B cell (primary cell): ENCODE measurements at regions not wholly inside any gene's neighbourhood (a gene's known extent, or its start where the extent isn't known, plus 50 kb on each side); places are given as distances from the start of the nearest gene placed in this dataset.

Experiments
- ATAC-seq: fragments of 200-7000 bp; cut with Tn5 transposase; one replicate; pipeline ENCODE4 v1.10.0; 2021; ENCODE audit warnings: low read depth, mild to moderate bottlenecking, moderate number of reproducible peaks, moderate library complexity
- CTCF ChIA-PET: fragments of 350-600 bp; sonication (Branson Sonifier 250); formaldehyde crosslinking; loops from one replicate; lab custom pipeline; 2021; ENCODE audit warnings: antibody characterized with exemption, inconsistent platforms; lab: Charles Lee
- POLR2A ChIA-PET: fragments of 350-600 bp; sonication (Branson Sonifier 250); formaldehyde crosslinking; loops from one replicate; lab custom pipeline; 2021; ENCODE audit warnings: antibody characterized with exemption; lab: Charles Lee
- DNase-seq: peaks from one replicate; pipeline ENCODE4 v3.0.0; 2013
- H2AFZ ChIP-seq: 2 replicates; pipeline ENCODE4 v1.6.1; 2012; ENCODE audit warnings: mild to moderate bottlenecking, low read depth, low read length; ENCODE audit not compliant: insufficient read depth, poor library complexity, severe bottlenecking
- H3K27ac ChIP-seq, 2 donors: 1 replicate in 1 of 2; 2 replicates in 1 of 2; pipeline ENCODE4 v1.5.1; 2012 to 2013; ENCODE audit warnings: low read length in 2 of 2, mild to moderate bottlenecking in 2 of 2, moderate library complexity in 1 of 2
- H3K27me3 ChIP-seq, 4 experiments: fragments of 200-600 bp in 1 of 4; sonication (generic) in 1 of 4; replicated peaks in 1 of 4; 1 replicate in 2 of 4; 2 replicates in 2 of 4; pipeline versions ENCODE4 v1.6.1 to v1.7.0; 2013 to 2016; ENCODE audit warnings: low read length in 3 of 4, mild to moderate bottlenecking in 2 of 4, mixed read lengths in 1 of 4, moderate library complexity in 1 of 4; ENCODE audit not compliant: insufficient read depth in 4 of 4, control insufficient read depth in 3 of 4; ENCODE audit errors: control extremely low read depth in 1 of 4
- H3K36me3 ChIP-seq, 2 experiments: replicated peaks in 1 of 2; 1 replicate in 1 of 2; 2 replicates in 1 of 2; pipeline versions ENCODE4 v1.6.1 to v1.7.1; 2013; ENCODE audit warnings: low read length in 1 of 2; ENCODE audit not compliant: insufficient read depth in 2 of 2, control insufficient read depth in 1 of 2; ENCODE audit errors: control extremely low read depth in 1 of 2, extremely low read depth in 1 of 2
- H3K4me1 ChIP-seq, 2 donors: fragments of 200-600 bp in 1 of 2; sonication (generic) in 1 of 2; 1 replicate in 1 of 2; 2 replicates in 1 of 2; pipeline versions ENCODE4 v1.5.1 to v1.6.1; 2013 to 2017; ENCODE audit warnings: low read length in 2 of 2; ENCODE audit not compliant: control insufficient read depth in 2 of 2, insufficient read depth in 2 of 2
- H3K4me2 ChIP-seq: replicated peaks from 2 replicates; pipeline ENCODE3; 2012; ENCODE audit warnings: mild to moderate bottlenecking, low read depth, low read length; ENCODE audit not compliant: poor library complexity, severe bottlenecking
- H3K4me3 ChIP-seq, 5 experiments: fragments of 200-600 bp in 1 of 5; sonication (generic) in 1 of 5; 1 replicate in 3 of 5; 2 replicates in 2 of 5; pipeline versions ENCODE4 v1.5.1 to v1.7.0; 2011 to 2016; ENCODE audit warnings: low read length in 4 of 5, mild to moderate bottlenecking in 4 of 5, low read depth in 2 of 5, control low read depth in 1 of 5, moderate library complexity in 1 of 5; ENCODE audit not compliant: insufficient read depth in 1 of 5; ENCODE audit errors: control extremely low read depth in 1 of 5, extremely low read depth in 1 of 5
- H3K79me2 ChIP-seq: fragments of 200-600 bp; sonication (generic); one replicate; pipeline ENCODE4 v1.6.0; 2016; ENCODE audit warnings: low read length; ENCODE audit not compliant: control insufficient read depth, insufficient read depth
- H3K9ac ChIP-seq: fragments of 200-600 bp; sonication (generic); 2 replicates; pipeline ENCODE4 v1.6.1; 2017; ENCODE audit warnings: mild to moderate bottlenecking, low read length, moderate library complexity
- H3K9me3 ChIP-seq, 3 donors: one replicate each; pipeline versions ENCODE4 v1.6.1 to v1.7.1; 2013; ENCODE audit warnings: low read length in 2 of 3; ENCODE audit not compliant: control insufficient read depth in 2 of 3, insufficient read depth in 1 of 3; ENCODE audit errors: control extremely low read depth in 1 of 3
- H4K20me1 ChIP-seq: 2 replicates; pipeline ENCODE4 v1.6.0; 2012; ENCODE audit warnings: mild to moderate bottlenecking, low read length; ENCODE audit not compliant: insufficient read depth, control insufficient read depth, poor library complexity, severe bottlenecking
- H3K27ac Mint-ChIP-seq: one replicate; pipeline ENCODE4 v1.8.0; 2021; ENCODE audit warnings: mixed read lengths
- H3K27me3 Mint-ChIP-seq: one replicate; pipeline ENCODE4 v1.8.0; 2021; ENCODE audit warnings: mixed read lengths
- H3K4me1 Mint-ChIP-seq: one replicate; pipeline ENCODE4 v1.8.0; 2021; ENCODE audit warnings: mixed read lengths
- H3K4me3 Mint-ChIP-seq: one replicate; pipeline ENCODE4 v1.8.0; 2021; ENCODE audit warnings: mixed read lengths
- H3K9me3 Mint-ChIP-seq: one replicate; pipeline ENCODE4 v1.8.0; 2022; ENCODE audit warnings: mixed read lengths; ENCODE audit not compliant: insufficient read depth
- EZH2 ChIP-seq: IDR thresholded peaks from 2 replicates; pipeline ENCODE4 v1.6.1; 2012; ENCODE audit warnings: borderline replicate concordance, low read depth, mild to moderate bottlenecking, moderate library complexity, low read length; ENCODE audit not compliant: insufficient read depth, poor library complexity, severe bottlenecking
- WGBS: methylation state at CpG from one replicate; pipeline ENCODE4 v1.1.5; 2013; ENCODE audit warnings: missing lambda C conversion rate; ENCODE audit not compliant: insufficient coverage; 5-methylcytosine and 5-hydroxymethylcytosine counted together
- intact Hi-C: fragments of 100-400 bp; cut with micrococcal nuclease; formaldehyde crosslinking; loops from one replicate; pipeline ENCODE4 v1.10.0; 2022
- TF ChIP-seq, protein P1 (sequence below): fragments of 200-600 bp; IDR thresholded peaks from one replicate; pipeline ENCODE4 v1.8.0; 2022; ENCODE audit warnings: antibody characterized with exemption, mild to moderate bottlenecking

GRCh38 chr3:25985621-25986020 lies 195.7 kb downstream of the OXSM start:
- no peak overlapping the region for H3K27ac ChIP-seq
- no peaks in the 10 kb centered on the region for H3K27me3 ChIP-seq
- no peaks in the 10 kb centered on the region for H3K79me2 ChIP-seq
- H3K4me1 Mint-ChIP-seq, result no peaks in the 10 kb centered on the region
- DNase-seq (no peak), ATAC-seq (no peak)
- TF ChIP-seq EZH2, result no peak
- TF ChIP-seq, protein P1, sequence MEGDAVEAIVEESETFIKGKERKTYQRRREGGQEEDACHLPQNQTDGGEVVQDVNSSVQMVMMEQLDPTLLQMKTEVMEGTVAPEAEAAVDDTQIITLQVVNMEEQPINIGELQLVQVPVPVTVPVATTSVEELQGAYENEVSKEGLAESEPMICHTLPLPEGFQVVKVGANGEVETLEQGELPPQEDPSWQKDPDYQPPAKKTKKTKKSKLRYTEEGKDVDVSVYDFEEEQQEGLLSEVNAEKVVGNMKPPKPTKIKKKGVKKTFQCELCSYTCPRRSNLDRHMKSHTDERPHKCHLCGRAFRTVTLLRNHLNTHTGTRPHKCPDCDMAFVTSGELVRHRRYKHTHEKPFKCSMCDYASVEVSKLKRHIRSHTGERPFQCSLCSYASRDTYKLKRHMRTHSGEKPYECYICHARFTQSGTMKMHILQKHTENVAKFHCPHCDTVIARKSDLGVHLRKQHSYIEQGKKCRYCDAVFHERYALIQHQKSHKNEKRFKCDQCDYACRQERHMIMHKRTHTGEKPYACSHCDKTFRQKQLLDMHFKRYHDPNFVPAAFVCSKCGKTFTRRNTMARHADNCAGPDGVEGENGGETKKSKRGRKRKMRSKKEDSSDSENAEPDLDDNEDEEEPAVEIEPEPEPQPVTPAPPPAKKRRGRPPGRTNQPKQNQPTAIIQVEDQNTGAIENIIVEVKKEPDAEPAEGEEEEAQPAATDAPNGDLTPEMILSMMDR, result no peak
- no peaks in the 10 kb centered on the region for H3K27me3 Mint-ChIP-seq
- no peak overlapping the region for H3K27ac Mint-ChIP-seq
- no peaks in the 10 kb centered on the region for H3K9me3 Mint-ChIP-seq
- POLR2A ChIA-PET, result no interaction called here
- WGBS, result 100% methylated on average over 1 of the region's 1 CpG
- H3K4me2 ChIP-seq, result no peak overlapping the region
- no peaks in the 10 kb centered on the region for H3K4me1 ChIP-seq
- H3K9me3 ChIP-seq, result no peaks in the 10 kb centered on the region
- no peaks in the 10 kb centered on the region for H3K36me3 ChIP-seq
- H2AFZ ChIP-seq, result no peak overlapping the region
- no peaks in the 10 kb centered on the region for H4K20me1 ChIP-seq
- H3K9ac ChIP-seq, result no peak overlapping the region
- H3K4me3 ChIP-seq, result no peak overlapping the region
- CTCF ChIA-PET, result no interaction called here
- intact Hi-C loops, result no loop called here
- H3K4me3 Mint-ChIP-seq, result no peak overlapping the region

DNA sequence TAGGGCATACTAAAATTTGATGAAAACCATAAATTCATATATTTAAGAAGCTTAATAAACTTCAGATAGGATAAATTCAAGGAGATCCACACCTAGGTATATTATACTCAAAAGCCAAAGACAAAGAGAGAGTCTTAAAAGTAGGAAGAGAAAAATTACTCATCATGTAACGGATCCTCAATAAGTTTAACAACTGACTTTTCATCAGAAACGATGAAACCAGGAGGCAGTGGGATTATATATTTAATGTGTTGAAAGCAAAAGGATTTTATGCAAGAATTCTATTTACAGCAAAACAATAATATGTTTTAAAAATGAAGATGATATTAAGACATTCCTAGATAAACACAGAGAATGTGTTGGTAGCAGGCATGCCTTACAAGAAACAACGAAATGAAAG lies 202.7 kb downstream of the OXSM start:
- H3K9me3 Mint-ChIP-seq, result peaks cover 8% of the 10 kb centered on the region

More for the DNA sequence above, 202.7 kb downstream of the OXSM start:
- no peak for DNase-seq
- WGBS, result no CpG with 5 or more reads among the region's 3 CpGs
- ChIA-PET CTCF (no interaction called here), POLR2A (no interaction called here)
- Histone ChIP-seq H2AFZ (no peak overlapping the region), H3K27me3 (no peaks in the 10 kb centered on the region), H3K79me2 (no peaks in the 10 kb centered on the region), H3K4me3 (no peak overlapping the region), H3K27ac (no peak overlapping the region), H3K4me1 (no peaks in the 10 kb centered on the region), H3K9me3 (peaks cover 2 to 7% (median 6%) of the 10 kb centered on the region in 3 donors), H4K20me1 (no peaks in the 10 kb centered on the region), H3K36me3 (no peaks in the 10 kb centered on the region), H3K9ac (no peak overlapping the region), H3K4me2 (no peak overlapping the region)
- intact Hi-C loops, result no loop called here
- TF ChIP-seq, protein P1, result no peak
- TF ChIP-seq EZH2, result no peak
- no peak overlapping the region for H3K27ac Mint-ChIP-seq
- no peaks in the 10 kb centered on the region for H3K27me3 Mint-ChIP-seq
- ATAC-seq, result no peak
- H3K4me1 Mint-ChIP-seq, result no peaks in the 10 kb centered on the region
- no peak overlapping the region for H3K4me3 Mint-ChIP-seq
